Muscle of leg (tissue), 3 donors: ENCODE measurements at regions not wholly inside any gene's neighbourhood (a gene's known extent, or its start where the extent isn't known, plus 50 kb on each side); places are given as distances from the start of the nearest gene placed in this dataset.
A peak's percentile ranks its signal among the peaks of the same experiment; 100 is the strongest.

Experiments used
- DNase-seq: peaks from one replicate; pipeline ENCODE4 v3.0.0; 2013
- H3K27ac ChIP-seq: one replicate; pipeline ENCODE4 v1.5.1; 2013; ENCODE audit warnings: mild to moderate bottlenecking, low read length, control low read depth
- H3K27me3 ChIP-seq: one replicate; pipeline ENCODE4 v1.6.1; 2013; ENCODE audit warnings: low read length; ENCODE audit not compliant: control insufficient read depth, insufficient read depth
- H3K36me3 ChIP-seq: one replicate; pipeline ENCODE4 v1.6.1; 2013; ENCODE audit warnings: low read length; ENCODE audit not compliant: control insufficient read depth, insufficient read depth
- H3K4me1 ChIP-seq: one replicate; pipeline ENCODE4 v1.6.1; 2013; ENCODE audit warnings: low read length; ENCODE audit not compliant: control insufficient read depth, insufficient read depth
- H3K4me3 ChIP-seq: one replicate; pipeline ENCODE4 v1.5.1; 2013; ENCODE audit warnings: low read length, control low read depth
- H3K9me3 ChIP-seq: replicated peaks from 2 replicates; pipeline ENCODE4 v1.6.1; 2013; ENCODE audit warnings: low read depth, low read length; ENCODE audit not compliant: control insufficient read depth
- WGBS: methylation state at CpG from one replicate; pipeline ENCODE4 v1.1.5; 2013; ENCODE audit warnings: missing lambda C conversion rate; ENCODE audit not compliant: insufficient coverage; 5-methylcytosine and 5-hydroxymethylcytosine counted together

- Histone ChIP-seq H3K9me3 (no peaks in the 10 kb centered on the region), H3K36me3 (no peaks in the 10 kb centered on the region), H3K27me3 (no peaks in the 10 kb centered on the region), H3K4me3 (no peak overlapping the region), H3K4me1 (peaks cover 31% of the 10 kb centered on the region), H3K27ac (peak overlapping the region; percentile 49)
- no peak for DNase-seq
- WGBS, result no CpG with 5 or more reads among the region's 3 CpGs
Measured at GRCh38 chr5:111676926-111677415, 80.0 kb downstream of the NREP start.

- no peaks in the 10 kb centered on the region for H3K9me3 ChIP-seq
- no CpG with 5 or more reads among the region's 1 CpG for WGBS
- peak; percentile 82 for DNase-seq
- H3K27ac ChIP-seq, result peak overlapping the region; percentile 49
- H3K36me3 ChIP-seq, result no peaks in the 10 kb centered on the region
- no peak overlapping the region for H3K4me3 ChIP-seq
- no peaks in the 10 kb centered on the region for H3K27me3 ChIP-seq
- H3K4me1 ChIP-seq, result peaks cover 27% of the 10 kb centered on the region
Measured at GRCh38 chr5:111676466-111676865, 80.5 kb downstream of the NREP start.

GRCh38 chr5:111675201-111675934, 81.6 kb downstream of the NREP start:
- H3K36me3 ChIP-seq, result no peaks in the 10 kb centered on the region
- H3K27ac ChIP-seq, result no peak overlapping the region
- peaks cover 16% of the 10 kb centered on the region for H3K4me1 ChIP-seq
- H3K27me3 ChIP-seq, result no peaks in the 10 kb centered on the region
- peak; percentile 79 for DNase-seq
- 83% methylated on average over 1 of the region's 2 CpGs for WGBS
- H3K4me3 ChIP-seq, result no peak overlapping the region
- H3K9me3 ChIP-seq, result no peaks in the 10 kb centered on the region

- Histone ChIP-seq H3K4me1 (peaks cover 16% of the 10 kb centered on the region), H3K27ac (peak overlapping the region; percentile 56), H3K9me3 (no peaks in the 10 kb centered on the region), H3K27me3 (no peaks in the 10 kb centered on the region), H3K36me3 (no peaks in the 10 kb centered on the region), H3K4me3 (no peak overlapping the region)
- peak; percentile 87 for DNase-seq
- 44% methylated on average over 3 of the region's 10 CpGs for WGBS
Measured at GRCh38 chr5:111673891-111674626, 82.9 kb downstream of the NREP start.

- 80% methylated on average over 1 of the region's 2 CpGs for WGBS
- Histone ChIP-seq H3K36me3 (no peaks in the 10 kb centered on the region), H3K27me3 (no peaks in the 10 kb centered on the region), H3K4me3 (no peak overlapping the region), H3K9me3 (no peaks in the 10 kb centered on the region), H3K4me1 (peaks cover 16% of the 10 kb centered on the region), H3K27ac (no peak overlapping the region)
- DNase-seq, result no peak
Measured at GRCh38 chr5:111672099-111672498, 84.9 kb downstream of the NREP start.

- Histone ChIP-seq H3K9me3 (no peaks in the 10 kb centered on the region), H3K36me3 (no peaks in the 10 kb centered on the region), H3K27ac (no peak overlapping the region), H3K4me1 (peaks cover 11% of the 10 kb centered on the region), H3K27me3 (no peaks in the 10 kb centered on the region), H3K4me3 (no peak overlapping the region)
- DNase-seq, result no peak
- WGBS, result 100% methylated on average over 1 of the region's 3 CpGs
Measured at GRCh38 chr5:111670826-111671492, 86.0 kb downstream of the NREP start.

GRCh38 chr5:111668477-111669414, 88.2 kb downstream of the NREP start:
- Histone ChIP-seq H3K36me3 (no peaks in the 10 kb centered on the region), H3K4me3 (no peak overlapping the region), H3K27ac (no peak overlapping the region), H3K27me3 (no peaks in the 10 kb centered on the region), H3K9me3 (no peaks in the 10 kb centered on the region), H3K4me1 (peaks cover 7% of the 10 kb centered on the region)
- WGBS, result no CpG with 5 or more reads among the region's 4 CpGs
- no peak for DNase-seq

GRCh38 chr5:111667128-111667736, 89.8 kb downstream of the NREP start:
- H3K27me3 ChIP-seq, result no peaks in the 10 kb centered on the region
- no peaks in the 10 kb centered on the region for H3K9me3 ChIP-seq
- H3K4me3 ChIP-seq, result no peak overlapping the region
- no peak for DNase-seq
- 100% methylated on average over 1 of the region's 2 CpGs for WGBS
- H3K27ac ChIP-seq, result no peak overlapping the region
- H3K36me3 ChIP-seq, result no peaks in the 10 kb centered on the region
- no peaks in the 10 kb centered on the region for H3K4me1 ChIP-seq

- H3K36me3 ChIP-seq, result no peaks in the 10 kb centered on the region
- 100% methylated on average over 1 of the region's 2 CpGs for WGBS
- H3K4me3 ChIP-seq, result no peak overlapping the region
- no peaks in the 10 kb centered on the region for H3K4me1 ChIP-seq
- DNase-seq, result no peak
- no peak overlapping the region for H3K27ac ChIP-seq
- H3K27me3 ChIP-seq, result no peaks in the 10 kb centered on the region
- peaks cover 3% of the 10 kb centered on the region for H3K9me3 ChIP-seq
Measured at GRCh38 chr5:111656580-111656979, 100.4 kb downstream of the NREP start.
